HepG2 (cell line): ENCODE measurements at regions not wholly inside any gene's neighbourhood (a gene's known extent, or its start where the extent isn't known, plus 50 kb on each side); places are given as distances from the start of the nearest gene placed in this dataset.

Source experiments
- ATAC-seq: fragments of 200-7000 bp; cut with Tn5 transposase; 3 replicates; pipeline ENCODE4 v1.9.1; 2020; ENCODE audit warnings: mild to moderate bottlenecking, moderate library complexity
- BruUV-seq: library from RNA; stranded (reverse); fragments of 400-500 nt; replicated peaks from 2 replicates; lab custom pipeline; 2021; lab: Mats Ljungman, UMichigan
- CTCF ChIA-PET: fragments of 300-600 bp; formaldehyde crosslinking; extraction: SDS; loops from one replicate; lab custom pipeline; 2021; ENCODE audit warnings: low total read pairs, inconsistent platforms, low intra/inter-chr PET ratio; lab: Yijun Ruan, JAX
- POLR2A ChIA-PET: fragments of 350-600 bp; sonication (Branson Sonifier 250); formaldehyde crosslinking; loops from one replicate; lab custom pipeline; 2020; ENCODE audit warnings: antibody characterized with exemption, inconsistent platforms; lab: Yijun Ruan, JAX
- DNase-seq: peaks from one replicate; pipeline ENCODE4 v3.0.0-alpha.2; 2015; ENCODE audit warnings: low spot score
- FAIRE-seq: peaks from 3 replicates; lab custom pipeline; 2011; peaks lifted over from hg19 to GRCh38; lab: Jason Lieb, UNC
- H2AFZ ChIP-seq: one replicate; pipeline ENCODE4 v1.6.1; 2011; ENCODE audit warnings: low read length, inconsistent platforms
- H3K27ac ChIP-seq: fragments of 300-600 bp; 3 replicates; pipeline ENCODE4 v1.8.0; 2011; ENCODE audit warnings: mixed run types, mild to moderate bottlenecking, mixed read lengths, low read length, inconsistent platforms; ENCODE audit not compliant: insufficient read depth; ENCODE audit errors: extremely low read length
- H3K27me3 ChIP-seq, 2 experiments: fragments of 200-600 bp in 1 of 2; 2 replicates in 1 of 2; 3 replicates in 1 of 2; pipeline versions ENCODE4 v1.6.0 to v1.8.0; 2011; ENCODE audit warnings: low read length in 2 of 2, mild to moderate bottlenecking in 2 of 2, moderate library complexity in 2 of 2, inconsistent platforms in 1 of 2; ENCODE audit not compliant: insufficient read depth in 2 of 2, control insufficient read depth in 1 of 2
- H3K36me3 ChIP-seq, 2 experiments: fragments of 200-600 bp in 1 of 2; replicated peaks in 1 of 2; 2 replicates in 1 of 2; 3 replicates in 1 of 2; pipeline versions ENCODE4 v1.5.1 to v1.8.0; 2011; ENCODE audit warnings: low read length in 2 of 2, inconsistent platforms in 1 of 2; ENCODE audit not compliant: insufficient read depth in 2 of 2, control insufficient read depth in 1 of 2
- H3K4me1 ChIP-seq: 2 replicates; pipeline ENCODE4 v1.5.1; 2012; ENCODE audit warnings: low read length, inconsistent platforms; ENCODE audit not compliant: insufficient read depth
- H3K4me2 ChIP-seq: 2 replicates; pipeline ENCODE4 v1.6.0; 2011; ENCODE audit warnings: low read depth, low read length, inconsistent platforms
- H3K4me3 ChIP-seq, 3 experiments: fragments of 200-600 bp in 1 of 3; sonication (generic), shearing (Covaris generic) in 1 of 3; replicated peaks in 1 of 3; 2 replicates each; pipeline ENCODE4 v1.5.1; 2011 to 2016; ENCODE audit warnings: low read length in 3 of 3, inconsistent platforms in 2 of 3, low read depth in 2 of 3, mild to moderate bottlenecking in 2 of 3, control low read depth in 1 of 3, mixed read lengths in 1 of 3; ENCODE audit not compliant: insufficient read depth in 1 of 3
- H3K79me2 ChIP-seq: one replicate; pipeline ENCODE4 v1.6.1; 2011; ENCODE audit warnings: low read length, inconsistent platforms; ENCODE audit not compliant: insufficient read depth
- H3K9ac ChIP-seq: 2 replicates; pipeline ENCODE4 v1.6.0; 2011; ENCODE audit warnings: mild to moderate bottlenecking, low read depth, low read length, inconsistent platforms; ENCODE audit not compliant: insufficient read depth
- H3K9me3 ChIP-seq: 2 replicates; pipeline ENCODE4 v1.5.1; 2012; ENCODE audit warnings: mild to moderate bottlenecking, low read length
- H4K20me1 ChIP-seq: 2 replicates; pipeline ENCODE4 v1.6.0; 2011; ENCODE audit warnings: inconsistent platforms, mild to moderate bottlenecking, low read length, moderate library complexity; ENCODE audit not compliant: insufficient read depth
- HNF4G ChIP-seq, 2 experiments: sonication (generic) in 1 of 2; formaldehyde crosslinking in 1 of 2; IDR thresholded peaks; 2 replicates each; pipeline versions ENCODE4 v1.4.0 to v1.6.1; 2011 to 2020; ENCODE audit warnings: borderline replicate concordance in 2 of 2, low read depth in 2 of 2, mild to moderate bottlenecking in 2 of 2, low read length in 1 of 2, missing genetic modification reagents in 1 of 2, moderate library complexity in 1 of 2
- MAF1 ChIP-seq: sonication (generic); formaldehyde crosslinking; IDR thresholded peaks from 2 replicates; pipeline ENCODE4 v1.5.0; 2020; ENCODE audit warnings: missing genetic modification reagents, borderline replicate concordance
- MLLT10 ChIP-seq: sonication (generic); formaldehyde crosslinking; IDR thresholded peaks from 2 replicates; pipeline ENCODE4 v1.4.0; 2020; ENCODE audit warnings: missing genetic modification reagents
- MYNN ChIP-seq: sonication (generic); formaldehyde crosslinking; IDR thresholded peaks from 2 replicates; pipeline ENCODE4 v1.4.0; 2020; ENCODE audit warnings: mild to moderate bottlenecking, low read depth, missing genetic modification reagents
- YEATS4 ChIP-seq: sonication (generic); formaldehyde crosslinking; IDR thresholded peaks from 2 replicates; pipeline ENCODE4 v1.4.0; 2020; ENCODE audit warnings: missing genetic modification reagents, borderline replicate concordance
- ZNF205 ChIP-seq: IDR thresholded peaks from 2 replicates; pipeline ENCODE4 v1.6.1; 2018; ENCODE audit warnings: missing biosample characterization, missing genetic modification reagents
- ZSCAN31 ChIP-seq: sonication (generic); formaldehyde crosslinking; IDR thresholded peaks from 2 replicates; pipeline ENCODE4 v1.5.0; 2020; ENCODE audit warnings: low read depth, mild to moderate bottlenecking, missing genetic modification reagents
- WGBS: methylation state at CpG from one replicate; pipeline ENCODE4 v1.1.6; 2017; ENCODE audit warnings: low lambda C conversion rate; 5-methylcytosine and 5-hydroxymethylcytosine counted together
- in situ Hi-C: cut with HindIII; loops from 2 replicates; pipeline ENCODE4 v1.10.0; 2017; ENCODE audit warnings: low pct_unique_long_range_greater_than_20kb; ENCODE audit not compliant: extremely low pct_ligation_motif_present
- intact Hi-C: fragments of 100-400 bp; cut with micrococcal nuclease; formaldehyde crosslinking; loops from one replicate; pipeline ENCODE4 v1.10.0; 2022; ENCODE audit not compliant: unreplicated experiment
- TF ChIP-seq, protein P1 (sequence below): fragments of 450-650 bp; IDR thresholded peaks from 2 replicates; pipeline ENCODE4 v1.6.1; 2016

DNA sequence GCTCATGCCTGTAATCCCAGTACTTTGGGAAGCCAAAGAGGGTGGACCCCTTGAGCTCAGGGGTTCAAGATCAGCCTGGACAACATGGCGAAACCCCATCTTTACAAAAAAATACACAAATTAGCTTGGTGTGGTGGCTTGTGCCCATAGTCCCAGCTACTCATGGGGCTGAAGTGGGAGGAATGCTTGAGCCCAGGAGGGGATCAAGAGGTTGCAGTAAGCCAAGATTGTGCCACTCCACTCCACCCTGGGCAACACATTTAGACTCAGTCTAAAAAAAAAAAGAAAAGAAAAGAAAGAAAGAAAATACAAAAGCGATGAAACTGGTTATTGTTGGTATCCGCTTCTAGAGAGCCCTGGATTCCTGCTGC lies 597.4 kb downstream of the UQCRFS1 start:
- no peaks in the 10 kb centered on the region for H3K36me3 ChIP-seq
- no peak for TF ChIP-seq MAF1 (CRISPR knock-in tag)
- TF ChIP-seq, protein P1, sequence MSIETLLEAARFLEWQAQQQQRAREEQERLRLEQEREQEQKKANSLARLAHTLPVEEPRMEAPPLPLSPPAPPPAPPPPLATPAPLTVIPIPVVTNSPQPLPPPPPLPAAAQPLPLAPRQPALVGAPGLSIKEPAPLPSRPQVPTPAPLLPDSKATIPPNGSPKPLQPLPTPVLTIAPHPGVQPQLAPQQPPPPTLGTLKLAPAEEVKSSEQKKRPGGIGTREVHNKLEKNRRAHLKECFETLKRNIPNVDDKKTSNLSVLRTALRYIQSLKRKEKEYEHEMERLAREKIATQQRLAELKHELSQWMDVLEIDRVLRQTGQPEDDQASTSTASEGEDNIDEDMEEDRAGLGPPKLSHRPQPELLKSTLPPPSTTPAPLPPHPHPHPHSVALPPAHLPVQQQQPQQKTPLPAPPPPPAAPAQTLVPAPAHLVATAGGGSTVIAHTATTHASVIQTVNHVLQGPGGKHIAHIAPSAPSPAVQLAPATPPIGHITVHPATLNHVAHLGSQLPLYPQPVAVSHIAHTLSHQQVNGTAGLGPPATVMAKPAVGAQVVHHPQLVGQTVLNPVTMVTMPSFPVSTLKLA, result no peak
- TF ChIP-seq MLLT10 (CRISPR knock-in tag), result no peak
- no peak for TF ChIP-seq YEATS4 (CRISPR knock-in tag)
- TF ChIP-seq HNF4G (IDR thresholded peaks at IDR 0.05; ENCODE audit: borderline replicate concordance, low read depth, low read length), result no peak
- no peak for TF ChIP-seq HNF4G (CRISPR knock-in tag; IDR thresholded peaks at IDR 0.05; ENCODE audit: borderline replicate concordance, low read depth)
- no peak for TF ChIP-seq MYNN (CRISPR knock-in tag)
- TF ChIP-seq ZSCAN31 (CRISPR knock-in tag), result no peak
- no peak for TF ChIP-seq ZNF205 (CRISPR knock-in tag)
- TF ChIP-seq, all 625 proteins: peak for 0
- 50% methylated on average over 3 of the region's 3 CpGs for WGBS
- H3K4me3 ChIP-seq, result no peak overlapping the region
- FAIRE-seq (no peak), ATAC-seq (no peak), DNase-seq (no peak)
- ChIA-PET CTCF (no interaction called here), POLR2A (no interaction called here)
- BruUV-seq, result no TSS peak
- no peaks in the 10 kb centered on the region for H4K20me1 ChIP-seq
- H3K79me2 ChIP-seq, result no peaks in the 10 kb centered on the region
- no peak overlapping the region for H2AFZ ChIP-seq
- no peaks in the 10 kb centered on the region for H3K27me3 ChIP-seq
- H3K9ac ChIP-seq, result no peak overlapping the region
- in situ Hi-C loops, result no loop called here
- H3K9me3 ChIP-seq, result peaks cover 95% of the 10 kb centered on the region
- no peak overlapping the region for H3K27ac ChIP-seq
- H3K4me2 ChIP-seq, result no peak overlapping the region
- no peaks in the 10 kb centered on the region for H3K4me1 ChIP-seq
- intact Hi-C loops, result no loop called here
